ENCODE measurements at regions not wholly inside any gene's neighbourhood (a gene's known extent, or its start where the extent isn't known, plus 50 kb on each side); places are given as distances from the start of the nearest gene placed in this dataset.

DNA sequence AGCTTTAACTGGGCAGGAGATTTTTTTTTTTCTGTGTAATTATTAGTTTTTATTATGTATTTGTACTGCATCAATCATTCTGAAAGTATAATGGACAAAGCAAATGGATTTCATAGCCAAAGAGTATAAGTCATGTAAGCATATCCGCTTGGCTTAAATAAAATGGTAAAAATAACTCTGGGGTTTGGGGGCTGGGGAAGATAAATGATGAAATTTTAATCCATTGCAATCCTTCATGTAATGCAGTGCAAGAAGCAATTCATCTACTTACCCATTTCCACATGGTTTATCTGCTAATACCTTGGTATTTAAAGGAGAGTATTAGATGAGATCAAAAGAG lies 781.4 kb downstream of the QKI start:
- DNase-seq = no peak

DNA sequence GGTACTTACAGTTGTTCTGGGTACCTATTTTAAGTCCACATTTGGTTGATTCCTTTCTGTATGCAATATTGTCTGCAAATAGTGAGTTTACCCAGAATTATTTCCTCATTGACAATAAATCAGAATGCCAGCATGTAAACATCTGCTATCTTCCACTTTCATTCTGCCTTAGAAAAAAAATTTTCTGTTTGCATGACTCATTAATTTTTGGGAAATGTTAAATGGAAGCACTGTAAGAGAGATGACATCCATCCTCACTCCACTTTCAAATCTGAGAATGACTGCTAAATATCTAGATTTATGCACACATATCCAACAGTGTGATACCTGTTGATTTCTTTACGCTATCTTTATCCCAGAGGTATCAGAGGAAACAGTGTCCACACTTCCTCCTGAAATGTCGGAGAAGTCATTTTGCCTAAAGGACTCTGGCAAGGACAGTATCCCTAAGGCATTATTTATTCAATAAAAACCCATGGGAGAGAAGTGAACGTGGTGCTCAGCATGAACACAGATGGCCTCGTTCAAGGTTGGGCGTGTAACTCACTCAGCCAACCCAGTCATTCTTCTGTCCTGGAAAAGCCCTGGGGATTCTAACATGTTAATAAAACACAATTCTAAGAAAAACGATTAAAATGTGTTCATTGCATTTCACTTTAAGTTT lies 780.9 kb downstream of the QKI start:
- DNase-seq = no peak

DNA sequence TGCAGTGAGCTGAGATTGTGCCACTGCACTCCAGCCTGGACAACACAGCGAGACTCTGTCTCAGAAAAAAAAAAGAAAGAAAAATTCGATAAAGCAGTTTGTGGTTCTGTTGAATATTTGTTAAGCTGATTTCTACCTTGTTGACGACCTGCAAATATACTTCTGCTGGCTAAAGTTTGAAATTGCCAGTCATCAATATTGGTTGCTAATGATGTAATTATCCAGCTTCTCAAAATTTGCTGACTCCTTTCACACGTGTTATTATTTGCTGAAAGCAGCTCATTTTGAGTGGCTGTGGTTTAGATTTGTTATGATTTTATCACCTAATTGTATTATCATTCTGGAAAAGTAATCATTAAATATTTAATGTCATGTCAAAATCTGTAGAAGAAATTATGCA lies 774.3 kb downstream of the QKI start:
- DNase-seq = no peak

DNA sequence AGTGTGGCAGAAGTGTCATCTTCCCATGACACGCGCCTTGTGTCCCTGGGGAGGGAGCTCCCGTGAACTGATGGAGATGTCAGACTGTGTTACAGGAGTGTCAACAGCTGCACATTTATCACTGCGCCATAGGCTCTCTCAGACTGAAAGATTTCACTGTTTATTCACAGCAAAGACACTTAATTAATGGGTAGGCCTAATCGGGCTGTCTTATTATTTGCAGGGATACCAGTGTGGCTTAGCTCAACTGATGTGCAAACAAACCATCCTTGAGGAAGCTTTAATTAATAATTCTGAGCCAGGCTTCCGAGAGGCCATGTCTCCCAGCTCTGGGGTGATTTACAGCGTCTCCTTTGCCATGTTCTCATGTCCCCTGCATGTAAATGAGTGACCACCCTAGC lies 771.0 kb downstream of the QKI start:
- DNase-seq = no peak

DNA sequence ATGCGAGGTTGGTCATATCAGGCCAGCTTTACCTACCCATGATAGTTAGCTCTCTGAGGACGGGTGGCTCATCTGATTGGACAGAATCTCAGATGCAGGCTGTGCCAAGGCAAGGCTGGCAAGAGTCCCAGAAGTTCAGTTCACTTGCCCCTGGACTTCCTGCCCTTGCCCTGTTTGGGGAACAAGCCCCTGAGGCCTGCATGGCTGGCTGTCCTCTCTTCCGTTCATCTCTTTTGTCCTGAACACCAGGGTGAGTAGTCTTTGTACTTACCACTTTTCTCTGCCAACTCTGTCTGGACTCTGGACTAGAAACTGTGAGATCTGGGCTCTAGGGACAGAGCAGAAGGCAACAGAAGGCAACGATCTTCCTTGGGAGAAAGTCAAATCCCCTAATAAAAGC lies 769.9 kb downstream of the QKI start:
- DNase-seq = no peak

DNA sequence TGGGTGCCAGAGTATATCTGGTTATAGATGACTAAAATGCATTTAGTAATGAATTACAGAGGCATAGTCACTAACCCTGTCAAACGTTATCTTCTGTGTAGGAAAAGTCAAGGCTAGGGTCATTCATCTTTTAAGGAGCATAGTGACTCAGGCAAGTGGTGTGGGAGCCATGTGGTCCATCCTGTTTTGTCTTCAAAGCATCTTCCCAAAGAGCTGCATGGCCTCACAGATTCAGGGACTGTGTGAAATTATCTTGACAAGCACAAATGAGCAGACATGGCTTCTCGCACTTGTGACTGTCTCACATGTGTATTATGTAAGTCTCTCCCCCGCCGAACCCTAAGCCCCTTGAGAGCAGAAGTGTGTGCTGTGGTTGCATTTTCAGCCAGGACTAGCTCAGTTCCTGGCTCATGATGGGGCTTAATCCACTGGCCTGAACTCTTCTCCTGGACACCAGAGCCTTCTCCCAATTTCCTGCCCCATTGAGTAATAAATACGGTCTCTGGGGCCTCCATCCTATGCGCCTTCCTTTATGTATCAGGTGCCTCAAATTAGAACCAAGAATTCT lies 769.1 kb downstream of the QKI start:
- DNase-seq = no peak

DNA sequence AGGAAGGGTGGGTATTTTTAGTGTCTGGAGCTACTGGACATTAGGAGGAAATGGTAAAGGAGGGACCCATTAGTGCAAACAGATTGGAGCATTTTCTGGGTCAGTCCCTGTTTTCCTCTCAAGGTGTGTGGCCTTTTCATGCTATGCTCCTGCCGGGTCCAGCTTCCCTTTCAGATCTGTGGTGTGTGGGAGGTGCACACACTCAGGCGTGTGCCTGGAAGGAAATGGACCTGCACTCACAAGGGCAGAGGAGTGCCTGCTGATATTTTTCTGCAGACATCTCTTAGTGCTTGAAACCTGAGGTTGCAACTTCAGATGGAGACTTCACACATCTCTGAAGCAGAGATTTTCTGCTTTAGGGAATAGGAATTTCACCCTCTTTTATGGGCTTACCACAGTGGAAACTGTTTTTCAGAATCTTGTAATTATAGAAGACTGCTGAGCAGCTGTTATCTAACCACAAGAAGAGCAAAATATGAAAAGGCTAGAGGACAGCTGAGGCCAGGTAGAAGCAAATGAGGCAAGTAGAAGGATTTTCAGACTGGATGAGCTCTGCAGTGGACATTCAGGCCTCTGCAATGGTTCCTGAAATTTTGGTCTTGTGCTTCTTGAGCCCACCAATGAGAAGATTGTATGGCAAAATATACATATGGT lies 764.3 kb downstream of the QKI start:
- no peak for DNase-seq

DNA sequence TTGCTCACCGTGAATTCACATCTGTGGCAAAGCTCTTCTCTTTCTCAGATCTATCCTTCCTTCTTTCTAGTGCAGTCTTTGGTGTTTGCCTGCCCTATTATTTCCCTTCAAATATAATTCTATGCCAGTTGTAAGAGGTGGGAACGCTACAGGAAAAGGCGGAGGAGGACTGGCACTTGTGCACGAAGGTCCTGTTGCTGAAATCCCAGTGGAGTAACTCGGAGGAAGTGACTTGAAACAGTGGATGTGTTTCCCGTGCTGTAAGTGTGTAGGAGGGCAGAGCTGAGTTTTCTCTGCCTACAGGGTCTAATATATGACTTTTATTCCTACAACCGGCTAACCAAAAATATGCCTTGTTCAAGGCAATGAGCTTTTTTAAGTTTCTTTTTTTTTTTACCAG lies 754.8 kb downstream of the QKI start:
- DNase-seq = peak; percentile 3

DNA sequence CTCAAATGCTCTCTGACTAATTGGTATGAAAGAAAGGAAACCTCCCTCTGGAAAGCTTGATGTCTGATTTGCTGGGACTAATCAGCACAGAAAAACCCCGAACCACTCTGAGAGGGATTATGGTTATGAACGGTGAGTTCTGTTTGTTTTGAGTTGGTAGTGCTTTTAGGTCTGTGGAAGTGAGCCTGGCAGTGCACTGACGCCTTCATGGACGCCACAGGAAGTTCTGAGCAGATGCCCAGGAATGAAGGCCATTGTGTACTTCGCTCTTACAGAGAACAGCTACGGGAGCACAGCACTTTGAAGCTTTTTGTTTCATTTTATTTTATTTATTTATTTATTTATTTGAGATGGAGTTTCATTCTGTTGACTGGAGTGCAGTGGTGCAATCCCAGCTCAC lies 754.1 kb downstream of the QKI start:
- no peak for DNase-seq

DNA sequence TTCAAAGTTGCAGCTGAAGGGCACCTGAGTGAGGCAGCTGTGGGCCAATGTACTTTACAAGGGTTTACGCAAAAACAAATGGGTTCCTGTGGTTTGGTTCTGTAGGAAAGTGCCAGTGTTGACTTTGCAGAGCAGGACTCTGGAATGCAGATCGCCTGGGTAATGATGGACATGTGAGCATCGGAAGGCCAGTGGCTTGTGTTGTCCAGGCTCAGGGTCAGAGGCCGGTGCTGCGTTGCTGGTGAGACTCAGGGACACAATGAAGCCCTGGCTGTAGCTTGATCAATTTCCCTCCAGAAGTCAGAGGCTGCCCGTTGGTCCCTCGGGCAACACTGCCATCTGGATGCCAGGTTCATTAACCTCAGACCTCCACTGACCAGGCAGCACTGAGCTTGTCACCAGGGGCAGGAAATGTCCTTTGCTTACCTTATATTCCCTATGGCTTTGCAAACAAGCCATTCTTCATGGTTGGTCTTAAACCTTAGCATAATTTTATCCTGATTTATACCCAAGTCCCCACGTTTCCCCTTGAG lies 753.4 kb downstream of the QKI start:
- DNase-seq = no peak

DNA sequence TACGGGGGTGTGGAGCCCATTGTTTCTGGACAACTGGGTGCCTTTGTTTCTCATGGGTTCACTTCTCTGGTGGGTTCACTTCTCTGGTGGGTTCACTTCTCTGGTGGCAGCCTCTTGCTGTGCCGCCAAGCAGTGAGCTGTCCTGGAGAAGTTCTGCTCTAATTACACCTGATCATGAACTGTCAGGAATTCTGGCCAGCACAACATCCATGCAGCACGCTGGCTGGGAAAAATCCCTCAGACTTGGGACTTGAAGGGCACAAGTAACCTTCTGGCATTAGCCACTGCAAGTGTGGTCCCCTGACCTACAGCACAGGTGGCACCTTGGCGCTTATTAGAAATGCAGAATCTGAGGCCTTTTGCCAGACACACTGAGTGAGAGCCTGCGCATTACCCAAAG lies 752.5 kb downstream of the QKI start:
- DNase-seq = no peak

DNA sequence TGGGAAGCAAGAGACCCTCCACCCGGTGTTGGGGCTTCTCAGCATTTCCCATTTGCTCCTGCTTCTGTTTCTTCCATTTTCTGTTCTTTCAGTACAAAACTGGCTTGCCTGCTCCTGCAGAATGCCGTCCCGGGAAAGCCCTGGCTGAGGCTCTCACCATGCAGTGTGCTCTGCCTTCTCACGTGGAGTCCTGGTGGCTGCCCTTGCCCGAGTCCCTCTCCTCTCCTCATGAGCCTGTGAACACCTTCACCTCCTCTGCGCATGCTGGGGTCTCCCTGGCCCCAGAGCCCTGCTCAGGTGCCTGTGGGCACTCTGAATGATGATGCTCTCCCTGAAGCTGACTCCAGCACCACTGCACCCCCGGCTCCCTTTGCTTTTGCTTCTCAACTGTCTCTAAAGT lies 752.0 kb downstream of the QKI start:
- DNase-seq = no peak

DNA sequence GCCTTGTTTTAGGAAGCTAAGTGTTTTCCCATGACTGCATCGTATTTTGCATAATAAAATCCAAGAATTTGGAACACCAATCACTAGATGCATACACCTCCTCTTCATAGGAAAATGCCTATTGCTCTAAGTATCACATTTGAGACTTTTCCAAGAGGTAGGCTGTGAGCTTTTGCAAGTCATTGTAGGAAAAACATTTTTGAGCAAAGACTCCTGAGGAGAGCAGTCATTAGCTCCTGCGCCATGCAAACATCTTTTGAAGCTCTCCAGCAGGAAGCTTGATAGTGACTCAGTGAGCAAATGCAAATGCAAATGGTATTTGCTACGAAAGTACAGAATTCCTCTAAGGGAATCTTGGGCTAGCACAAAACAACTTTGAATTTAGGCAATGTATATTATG lies 750.4 kb downstream of the QKI start:
- no peak for DNase-seq

DNA sequence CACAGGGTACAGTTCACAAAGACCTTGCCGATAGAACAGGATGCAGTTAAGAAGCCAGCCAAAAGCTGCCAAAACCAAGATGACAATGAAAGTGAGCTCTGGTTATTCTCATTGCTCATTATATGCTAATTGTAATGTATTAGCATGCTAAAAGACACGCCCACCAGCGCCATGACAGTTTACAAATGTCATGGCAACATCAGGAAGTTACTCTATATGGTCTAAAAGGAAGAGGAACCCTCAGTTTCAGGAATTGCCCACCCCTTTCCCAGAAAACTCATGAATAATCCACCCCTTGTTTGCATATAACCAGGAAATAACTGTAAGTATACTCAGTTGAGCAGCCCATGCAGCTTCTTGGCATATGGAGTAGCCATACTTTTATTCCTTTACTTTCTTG lies 748.7 kb downstream of the QKI start:
- DNase-seq = no peak

DNA sequence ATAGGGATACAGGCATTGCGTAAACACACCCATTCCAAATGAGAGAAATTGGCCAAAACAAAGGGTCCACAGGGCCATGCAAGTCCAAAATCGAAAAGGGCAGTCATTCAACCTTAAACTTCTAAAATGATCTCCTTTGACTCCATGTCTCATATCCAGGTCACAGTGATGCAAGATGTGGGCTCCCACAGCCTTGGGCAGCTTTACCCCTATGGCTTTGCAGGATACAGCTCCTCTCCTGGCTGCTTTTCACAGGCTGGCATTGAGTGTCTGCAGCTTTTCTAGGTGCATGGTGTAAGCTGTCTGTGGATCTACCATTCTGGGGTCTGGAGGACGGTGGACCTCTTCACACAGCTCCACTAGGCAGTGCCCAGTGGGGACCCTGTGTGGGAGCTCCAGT lies 744.5 kb downstream of the QKI start:
- DNase-seq = no peak

DNA sequence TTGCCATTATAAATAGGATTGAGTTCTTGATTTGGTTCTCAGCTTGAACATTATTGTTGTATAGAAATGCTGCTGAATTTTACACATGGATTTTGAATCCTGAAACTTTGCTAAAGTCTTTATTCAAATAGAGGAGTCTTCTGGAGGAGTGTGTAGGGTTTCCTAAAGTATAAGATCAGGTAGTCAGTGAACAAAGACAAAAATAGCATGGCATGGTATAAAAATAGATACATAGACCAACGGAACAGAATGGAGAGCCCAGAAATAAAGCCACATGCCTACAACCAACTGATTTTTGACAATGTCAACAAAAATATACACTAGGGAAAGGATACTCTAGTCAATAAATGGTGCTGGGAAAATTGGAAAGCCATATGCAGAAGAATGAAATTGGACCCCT lies 740.1 kb downstream of the QKI start:
- no peak for DNase-seq

DNA sequence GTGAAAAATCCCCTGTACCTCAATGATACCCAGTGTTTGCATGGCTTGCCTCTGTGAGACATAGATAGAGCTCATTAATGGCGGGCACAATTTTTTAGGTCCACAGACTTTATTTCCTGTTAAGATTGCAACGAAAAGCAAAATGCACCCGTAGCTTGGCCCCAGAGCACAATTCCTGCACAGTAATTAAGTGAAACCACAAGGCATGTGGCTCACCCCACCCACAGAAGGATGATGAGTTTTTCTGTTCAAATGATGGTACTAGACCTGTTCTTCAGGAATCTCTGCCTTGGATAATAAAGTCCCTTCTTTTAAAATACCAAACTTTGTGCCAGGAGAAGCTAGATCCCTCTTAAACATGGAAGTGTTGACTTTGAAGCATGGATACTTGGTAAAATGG lies 738.1 kb downstream of the QKI start:
- no peak for DNase-seq

DNA sequence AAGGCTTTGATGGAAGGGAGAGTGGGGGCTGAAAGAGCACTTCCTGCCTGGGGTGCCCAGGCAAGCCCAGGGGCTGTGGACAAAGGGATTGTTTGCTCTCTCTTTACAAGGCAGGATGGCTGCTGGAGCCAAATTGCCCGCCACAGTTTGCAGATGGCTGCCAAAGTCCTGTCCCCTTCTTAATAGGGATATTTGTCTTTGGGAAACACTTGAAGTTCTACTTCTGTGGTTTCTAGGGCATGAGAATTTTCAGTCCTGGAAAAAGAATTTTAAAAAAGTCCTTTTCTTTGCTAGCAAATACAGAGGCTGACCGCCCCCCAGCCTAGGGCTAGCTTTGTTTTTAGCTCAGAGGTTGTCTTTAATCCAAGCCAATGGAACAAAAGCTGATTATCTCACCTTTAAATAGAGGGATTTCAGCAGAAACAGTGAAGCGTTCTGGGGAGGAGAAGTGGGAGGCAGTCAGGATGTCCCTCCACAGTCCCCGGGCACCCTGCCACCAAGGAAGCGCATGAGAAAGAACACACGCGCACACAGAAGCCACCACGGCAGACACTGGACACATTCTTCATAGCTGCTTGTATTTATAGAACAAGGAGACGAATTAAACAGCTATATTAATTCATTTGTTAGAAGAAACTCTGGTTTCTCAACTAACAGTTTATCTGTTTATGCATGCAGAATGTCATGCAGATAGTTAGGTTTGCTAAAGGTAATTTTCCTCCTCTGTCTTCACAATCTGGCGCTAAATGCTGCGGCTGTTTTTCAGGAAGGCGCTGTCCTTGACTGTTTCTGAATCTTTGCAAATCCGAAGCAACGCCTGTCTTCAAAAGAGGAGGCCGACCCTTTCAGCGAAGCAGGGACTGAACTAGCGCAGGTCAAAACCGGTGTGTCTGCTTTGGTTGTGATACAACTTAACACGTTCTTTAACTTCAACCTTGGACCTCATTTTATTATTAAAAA lies 736.9 kb downstream of the QKI start:
- no peak for DNase-seq

DNA sequence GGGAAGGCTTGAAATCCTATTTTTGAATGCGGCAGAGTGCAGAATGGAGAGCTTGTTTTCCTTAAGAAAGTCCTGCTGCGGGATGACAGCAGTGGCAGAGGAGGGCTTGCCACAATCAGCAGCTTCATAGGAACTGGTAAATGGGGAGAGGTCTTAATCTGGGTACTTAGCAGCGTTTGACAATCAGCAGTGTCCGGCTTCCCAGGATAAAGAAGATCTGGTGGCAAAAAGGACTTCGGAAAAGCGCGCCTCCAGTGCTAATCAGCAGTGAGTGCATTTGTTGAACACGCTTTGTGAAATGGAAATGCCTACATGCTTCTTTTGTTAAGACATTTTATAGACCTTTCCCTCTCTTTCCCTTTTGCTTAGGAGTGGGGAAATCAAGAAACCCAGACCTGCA lies 735.7 kb downstream of the QKI start:
- DNase-seq = no peak

DNA sequence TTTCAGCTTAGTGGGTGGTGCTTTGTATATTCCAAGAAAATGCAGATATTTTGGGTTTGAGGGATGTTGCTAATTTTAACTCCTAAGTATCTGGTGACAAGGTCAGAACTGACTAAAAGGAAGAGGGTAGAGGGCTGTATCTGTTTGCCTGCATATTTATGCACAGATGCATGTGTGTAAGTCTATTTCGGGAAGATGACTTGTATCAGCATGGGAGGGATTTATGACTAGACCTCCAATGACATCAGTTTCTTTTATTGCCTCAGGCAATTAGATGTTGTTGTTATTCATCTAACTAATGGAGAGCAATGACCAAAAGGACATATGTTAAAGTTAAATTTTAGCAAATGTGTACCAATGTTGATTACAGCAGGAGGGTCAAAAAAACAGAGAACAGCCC lies 734.3 kb downstream of the QKI start:
- DNase-seq = no peak

DNA sequence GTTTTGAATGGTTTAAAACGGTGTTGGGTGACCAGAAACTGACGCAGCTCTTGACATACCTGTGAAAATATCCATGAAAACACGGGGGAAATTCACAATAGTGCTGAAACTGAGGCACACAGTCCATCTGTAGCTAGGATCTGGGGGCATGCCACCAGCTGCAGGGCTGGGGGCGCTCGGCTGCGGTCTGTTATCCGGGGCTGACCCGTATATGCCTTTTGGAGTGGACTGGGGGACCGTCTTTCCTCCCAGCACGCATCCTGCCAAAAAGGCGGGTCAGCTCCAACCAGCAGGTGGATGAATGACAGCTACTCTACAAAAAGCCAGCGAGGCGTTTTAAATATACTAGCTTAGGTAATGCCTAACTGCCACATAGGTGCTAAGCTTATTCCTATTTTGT lies 729.8 kb downstream of the QKI start:
- no peak for DNase-seq

DNA sequence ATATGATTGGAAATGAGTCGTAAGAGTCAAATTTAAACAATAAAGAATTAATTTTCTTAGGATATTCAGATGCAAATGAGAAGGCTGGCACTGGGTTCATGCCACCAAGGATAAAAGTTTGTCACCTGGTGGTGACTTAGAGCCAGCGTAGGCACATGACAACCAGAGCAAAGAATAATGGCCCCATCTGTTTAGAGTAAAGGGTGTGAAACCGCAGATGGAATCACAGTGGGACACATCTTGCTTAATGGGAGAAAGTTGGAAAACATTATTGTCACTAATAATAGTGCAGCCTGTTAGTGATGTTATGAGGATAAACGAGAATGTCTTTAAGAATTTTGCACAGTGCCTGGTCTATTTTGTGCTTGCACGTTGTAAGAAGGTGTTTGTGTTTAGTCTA lies 727.8 kb downstream of the QKI start:
- peak; percentile 7 for DNase-seq

DNA sequence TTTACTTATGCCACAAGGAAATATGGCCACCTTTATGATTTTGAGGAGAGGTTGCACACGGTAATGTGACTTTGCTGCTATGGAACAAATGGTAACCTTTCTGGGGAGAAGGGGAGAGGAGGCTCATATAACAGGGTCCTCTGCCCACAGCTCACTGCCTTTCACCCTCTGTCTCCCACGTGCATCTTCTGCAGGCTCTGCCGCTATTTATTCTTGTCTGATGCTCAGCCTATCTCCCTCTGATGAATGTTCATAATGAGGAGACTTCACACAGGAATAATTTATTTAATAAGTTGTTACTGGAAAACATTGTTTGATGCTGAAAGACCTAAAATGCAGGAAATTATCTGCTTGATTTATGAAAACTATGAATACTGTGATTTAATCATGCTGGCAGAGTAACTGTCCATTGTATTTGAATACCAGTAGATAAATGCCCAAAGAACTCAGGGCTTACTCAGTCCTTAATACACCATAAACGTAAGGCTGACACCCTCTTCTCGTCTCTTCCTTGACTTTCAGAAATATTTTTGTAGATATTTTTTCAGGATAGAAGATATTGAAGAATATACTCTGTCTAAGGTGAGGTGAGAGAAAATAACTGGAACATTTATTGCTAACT lies 721.1 kb downstream of the QKI start:
- no peak for DNase-seq
